Fibroblast of pulmonary artery (primary cell): ENCODE measurements at regions not wholly inside any gene's neighbourhood (a gene's known extent, or its start where the extent isn't known, plus 50 kb on each side); places are given as distances from the start of the nearest gene placed in this dataset.

Experiments
- DNase-seq: peaks from one replicate; pipeline ENCODE4 v3.0.0-alpha.2; 2010; ENCODE audit warnings: low read depth
- H3K4me3 ChIP-seq: replicated peaks from 2 replicates; pipeline ENCODE4 v1.5.1; 2011; ENCODE audit warnings: low read depth, mild to moderate bottlenecking, control low read depth, low read length, moderate library complexity
- CTCF ChIP-seq: IDR thresholded peaks from 2 replicates; pipeline ENCODE4 v1.5.1; 2011; ENCODE audit warnings: mild to moderate bottlenecking, control low read depth, low read length, inconsistent platforms; ENCODE audit errors: missing control alignments

- TF ChIP-seq CTCF, result no peak
- DNase-seq, result peak; percentile 6
- no peak overlapping the region for H3K4me3 ChIP-seq
These were observed 305.1 kb upstream of the GULP1 start for GRCh38 chr2:187986390-187987105.

DNA sequence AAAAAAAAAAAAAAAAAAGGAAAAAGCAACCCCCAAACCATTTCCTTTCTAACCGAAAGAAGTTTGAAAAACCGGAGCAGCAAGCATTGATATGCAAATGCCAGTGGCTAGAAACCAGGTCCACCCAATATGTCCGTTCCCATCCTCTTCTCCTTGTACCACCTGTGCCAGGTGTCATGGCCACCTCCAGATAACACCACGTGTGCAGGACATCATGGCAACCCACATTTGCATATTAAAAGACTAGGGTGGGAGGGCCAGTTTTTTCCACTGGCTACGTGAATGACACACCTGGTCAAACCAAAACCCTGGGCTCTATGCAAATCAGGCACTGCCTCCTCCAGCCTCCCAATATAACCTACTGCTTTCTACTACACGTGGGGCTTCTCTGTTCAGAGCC, 303.3 kb upstream of the GULP1 start:
- H3K4me3 ChIP-seq, result no peak overlapping the region
- no peak for DNase-seq
- TF ChIP-seq CTCF, result no peak

DNA sequence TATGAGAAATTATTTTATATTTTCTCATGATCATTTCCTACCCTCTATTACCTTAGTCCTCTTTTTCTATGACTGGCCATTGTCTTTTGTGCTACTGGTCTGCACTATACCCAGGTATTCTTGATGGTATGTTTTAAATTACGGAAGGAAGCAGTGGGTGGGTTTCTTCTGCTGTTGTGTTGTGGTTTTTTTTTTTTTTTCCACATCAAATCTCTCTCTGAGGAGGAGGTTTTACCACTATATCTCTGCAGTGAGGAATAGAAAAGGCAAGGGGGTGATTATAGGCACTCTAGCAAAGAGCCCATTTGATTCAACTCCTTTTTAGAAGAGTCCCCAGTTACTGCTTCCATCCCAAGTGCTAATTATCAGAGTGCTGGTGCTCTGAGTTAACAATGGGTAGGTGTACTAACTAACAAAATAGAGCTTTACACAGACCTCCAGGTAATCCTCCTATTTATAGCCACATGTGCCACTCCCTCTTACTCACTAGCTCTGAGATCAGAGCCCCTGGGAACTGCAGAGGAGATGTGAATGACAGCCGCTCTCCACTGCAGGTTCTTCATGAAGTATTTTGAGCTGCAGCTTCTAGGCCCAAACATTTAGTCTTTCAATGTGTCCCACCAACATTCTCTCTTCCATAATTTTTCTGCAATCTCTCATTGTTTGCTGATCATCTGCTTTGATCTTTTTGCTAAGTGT, 301.6 kb upstream of the GULP1 start:
- no peak for TF ChIP-seq CTCF
- DNase-seq, result no peak
- no peak overlapping the region for H3K4me3 ChIP-seq

DNA sequence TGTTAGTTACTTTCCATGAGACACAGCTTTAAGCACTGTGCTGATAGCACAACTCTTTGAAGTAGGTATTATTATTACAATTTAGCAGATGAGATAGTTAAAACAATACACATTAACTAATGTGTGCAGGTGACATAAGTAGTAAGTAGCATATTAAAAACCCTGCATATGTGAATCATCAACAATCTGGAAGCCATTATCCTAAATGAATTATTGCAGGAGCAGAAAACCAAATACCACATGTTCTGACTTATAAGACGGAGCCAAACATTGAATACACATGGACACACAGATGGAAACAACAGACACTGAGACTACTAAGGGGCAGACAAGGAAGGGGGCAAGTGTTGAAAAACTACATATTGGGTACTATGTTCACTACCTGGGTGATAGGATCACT, 300.3 kb upstream of the GULP1 start:
- no peak for TF ChIP-seq CTCF
- no peak for DNase-seq
- H3K4me3 ChIP-seq, result no peak overlapping the region

DNA sequence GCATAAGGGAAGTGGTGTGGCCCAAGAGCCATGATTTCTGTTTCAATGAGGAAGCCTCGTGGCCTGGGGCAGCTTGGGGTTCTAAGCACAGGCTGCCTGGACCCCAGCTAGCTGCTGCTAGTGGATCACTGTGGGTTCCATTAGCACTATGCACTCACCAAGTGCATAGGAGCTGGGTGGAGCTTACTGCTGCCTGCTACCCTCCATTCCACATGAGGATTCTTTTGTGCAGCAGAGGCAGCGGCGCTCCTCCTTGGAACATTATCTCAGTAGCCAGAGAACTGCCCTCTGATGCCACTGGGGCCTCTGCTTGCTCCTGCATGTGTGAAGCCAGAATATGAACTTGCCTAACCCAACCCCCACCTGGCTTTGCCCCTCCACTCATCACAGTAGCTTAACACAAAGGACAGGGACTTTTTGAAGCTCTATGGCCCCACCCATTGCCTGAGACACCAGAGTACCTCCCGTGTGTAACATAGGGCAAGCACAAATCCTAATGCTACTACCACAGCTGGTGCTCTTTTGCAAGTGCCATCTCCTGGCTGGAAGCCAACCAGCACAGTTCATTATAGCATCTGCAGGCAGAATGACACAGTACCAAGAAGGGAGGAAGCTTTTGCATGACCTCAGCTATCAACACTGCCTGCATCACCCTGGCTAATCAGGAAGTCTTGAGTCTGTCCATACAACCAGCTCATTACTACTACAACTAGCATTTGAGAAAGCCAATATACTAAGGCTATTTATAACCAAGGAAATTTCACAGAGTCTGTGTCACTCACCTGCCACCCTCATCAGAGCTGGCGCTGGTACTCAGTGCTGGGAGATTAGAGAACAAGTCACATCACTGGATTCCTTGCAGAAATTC, 297.0 kb upstream of the GULP1 start:
- no peak for TF ChIP-seq CTCF
- DNase-seq, result peak; percentile 16
- no peak overlapping the region for H3K4me3 ChIP-seq

- DNase-seq, result no peak
- H3K4me3 ChIP-seq, result no peak overlapping the region
- TF ChIP-seq CTCF, result no peak
These were observed 296.1 kb upstream of the GULP1 start for GRCh38 chr2:187995556-187995955.
